VCaP (cell line): ENCODE measurements at regions not wholly inside any gene's neighbourhood (a gene's known extent, or its start where the extent isn't known, plus 50 kb on each side); places are given as distances from the start of the nearest gene placed in this dataset.

ENCODE experiments used
- H3K27ac ChIP-seq: fragments of 450-650 bp; 2 replicates; pipeline ENCODE4 v1.5.1; 2017
- TF ChIP-seq, protein P1 (sequence below): fragments of 450-650 bp; conservative IDR thresholded peaks from 2 replicates; pipeline ENCODE4 v1.5.1; 2017; ENCODE audit warnings: mild to moderate bottlenecking, moderate library complexity

DNA sequence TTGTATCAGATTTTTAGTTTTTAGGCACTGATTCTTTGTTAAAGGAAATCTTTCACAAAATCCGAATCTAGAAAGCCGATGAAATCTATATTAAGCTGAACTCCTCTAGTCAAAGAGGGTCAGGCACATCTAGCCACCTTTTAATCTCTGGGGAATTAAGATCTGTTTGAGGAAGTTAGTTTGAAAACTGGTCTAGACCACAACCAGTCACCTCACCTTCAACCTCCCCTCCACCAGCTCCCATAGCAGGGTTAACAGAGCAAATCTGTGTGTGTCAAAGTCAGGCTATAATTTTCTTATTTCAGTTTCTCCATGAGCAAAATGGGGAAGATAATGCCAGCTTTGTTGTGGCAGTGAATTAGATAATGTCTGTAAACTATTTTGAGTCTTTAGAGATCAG lies 110.0 kb upstream of the IGFBP7 start:
- TF ChIP-seq, protein P1, sequence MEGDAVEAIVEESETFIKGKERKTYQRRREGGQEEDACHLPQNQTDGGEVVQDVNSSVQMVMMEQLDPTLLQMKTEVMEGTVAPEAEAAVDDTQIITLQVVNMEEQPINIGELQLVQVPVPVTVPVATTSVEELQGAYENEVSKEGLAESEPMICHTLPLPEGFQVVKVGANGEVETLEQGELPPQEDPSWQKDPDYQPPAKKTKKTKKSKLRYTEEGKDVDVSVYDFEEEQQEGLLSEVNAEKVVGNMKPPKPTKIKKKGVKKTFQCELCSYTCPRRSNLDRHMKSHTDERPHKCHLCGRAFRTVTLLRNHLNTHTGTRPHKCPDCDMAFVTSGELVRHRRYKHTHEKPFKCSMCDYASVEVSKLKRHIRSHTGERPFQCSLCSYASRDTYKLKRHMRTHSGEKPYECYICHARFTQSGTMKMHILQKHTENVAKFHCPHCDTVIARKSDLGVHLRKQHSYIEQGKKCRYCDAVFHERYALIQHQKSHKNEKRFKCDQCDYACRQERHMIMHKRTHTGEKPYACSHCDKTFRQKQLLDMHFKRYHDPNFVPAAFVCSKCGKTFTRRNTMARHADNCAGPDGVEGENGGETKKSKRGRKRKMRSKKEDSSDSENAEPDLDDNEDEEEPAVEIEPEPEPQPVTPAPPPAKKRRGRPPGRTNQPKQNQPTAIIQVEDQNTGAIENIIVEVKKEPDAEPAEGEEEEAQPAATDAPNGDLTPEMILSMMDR, result no peak
- H3K27ac ChIP-seq, result no peak overlapping the region

GRCh38 chr4:57219431-57219830 lies 109.2 kb upstream of the IGFBP7 start:
- no peak overlapping the region for H3K27ac ChIP-seq
- TF ChIP-seq, protein P1, result no peak

DNA sequence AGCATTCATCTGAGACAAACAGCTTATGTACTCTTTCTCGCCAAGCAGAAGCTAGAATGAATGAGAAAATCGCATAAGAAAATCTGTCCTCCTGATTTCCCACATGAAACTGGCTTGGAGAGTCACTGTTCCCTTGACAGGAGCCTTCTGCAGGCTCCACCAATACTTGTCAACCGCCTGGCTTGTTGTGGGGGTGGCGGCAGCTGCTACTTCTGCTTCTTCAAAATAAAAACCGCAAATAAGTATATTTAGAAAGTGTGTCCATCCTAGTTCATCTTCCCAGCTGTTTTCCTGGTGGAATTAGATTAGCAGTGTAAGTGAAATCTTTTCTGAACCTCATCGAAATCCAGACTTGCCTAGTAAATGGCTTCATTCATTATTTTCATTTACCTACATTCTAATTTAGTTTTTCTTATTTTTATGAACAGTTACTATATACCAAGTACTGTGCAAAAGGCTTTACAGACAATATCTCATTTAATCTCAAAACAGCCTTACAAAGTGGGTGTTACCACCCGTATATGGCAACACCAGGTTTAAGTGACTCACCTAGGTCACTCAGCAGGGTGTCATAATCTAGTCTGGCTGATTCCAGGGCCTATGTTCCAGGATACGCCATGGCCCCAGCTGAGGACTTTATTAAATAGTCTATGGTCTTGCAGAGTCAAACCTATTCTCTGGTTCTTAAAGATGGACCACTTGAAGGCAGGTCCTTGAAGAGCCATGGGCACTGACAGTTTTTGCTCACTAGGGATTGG lies 104.6 kb upstream of the IGFBP7 start:
- H3K27ac ChIP-seq, result no peak overlapping the region
- TF ChIP-seq, protein P1, result no peak

- H3K27ac ChIP-seq, result no peak overlapping the region
- TF ChIP-seq, protein P1, result no peak; the same call in 1 of the 2 replicates
Measured at GRCh38 chr4:57211131-57211530, 100.9 kb upstream of the IGFBP7 start.

DNA sequence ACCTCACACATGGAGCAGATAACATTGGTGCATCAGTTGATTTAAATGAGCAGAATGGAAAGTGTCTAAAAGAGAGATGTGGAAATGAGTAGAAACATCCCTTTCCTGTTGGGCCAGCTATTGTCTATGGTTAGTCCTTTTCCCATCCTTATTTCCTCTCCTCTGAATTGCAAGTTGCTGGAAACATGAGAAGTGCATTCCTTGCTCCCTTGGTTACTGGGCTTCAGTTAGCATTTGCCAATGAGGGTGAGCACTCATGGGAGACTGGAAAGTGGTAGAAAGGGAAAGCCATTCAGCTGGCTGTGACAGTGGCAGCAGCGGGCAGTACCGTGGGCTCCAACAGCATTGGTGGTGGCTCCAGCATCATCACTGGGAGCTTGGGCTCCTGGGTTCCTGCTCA lies 96.0 kb upstream of the IGFBP7 start:
- TF ChIP-seq, protein P1, result no peak
- no peak overlapping the region for H3K27ac ChIP-seq

DNA sequence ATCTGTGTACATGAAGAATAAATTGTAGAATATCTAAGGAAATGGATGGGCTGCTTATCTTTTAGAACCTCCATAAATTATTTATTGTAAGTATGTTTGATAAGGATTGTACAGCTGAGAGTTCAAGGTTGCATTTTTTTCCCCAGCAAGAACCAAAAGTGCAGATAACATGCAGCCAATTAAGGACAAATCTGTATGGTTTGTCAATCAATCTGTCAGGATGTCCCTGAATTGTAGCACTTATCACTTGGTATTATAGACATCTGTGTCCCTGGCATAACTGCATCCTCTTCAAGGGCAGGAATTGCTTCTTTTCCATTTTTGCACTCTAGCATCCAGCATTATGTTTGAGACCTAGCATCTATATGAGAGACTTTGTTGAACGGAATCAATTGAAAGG lies 95.4 kb upstream of the IGFBP7 start:
- TF ChIP-seq, protein P1, result no peak
- H3K27ac ChIP-seq, result no peak overlapping the region

- TF ChIP-seq, protein P1, result no peak
- no peak overlapping the region for H3K27ac ChIP-seq
Measured at GRCh38 chr4:57200799-57201327, 90.7 kb upstream of the IGFBP7 start.
